Testis (tissue), 2 donors: ENCODE measurements at regions not wholly inside any gene's neighbourhood (a gene's known extent, or its start where the extent isn't known, plus 50 kb on each side); places are given as distances from the start of the nearest gene placed in this dataset.

Experiments used
- POLR2A ChIP-seq: fragments of 450-650 bp; IDR thresholded peaks from one replicate; pipeline ENCODE4 v1.6.1; 2017; ENCODE audit warnings: antibody characterized with exemption, mild to moderate bottlenecking, moderate library complexity
- TF ChIP-seq, protein P1 (sequence below), 3 experiments: fragments of 450-650 bp in 2 of 3; fragments of 200-600 bp in 1 of 3; sonication (generic) in 1 of 3; IDR thresholded peaks; one replicate each; pipeline ENCODE4 v1.5.1; 2016 to 2019; ENCODE audit warnings: antibody characterized with exemption in 3 of 3, mild to moderate bottlenecking in 2 of 3, moderate library complexity in 1 of 3

DNA sequence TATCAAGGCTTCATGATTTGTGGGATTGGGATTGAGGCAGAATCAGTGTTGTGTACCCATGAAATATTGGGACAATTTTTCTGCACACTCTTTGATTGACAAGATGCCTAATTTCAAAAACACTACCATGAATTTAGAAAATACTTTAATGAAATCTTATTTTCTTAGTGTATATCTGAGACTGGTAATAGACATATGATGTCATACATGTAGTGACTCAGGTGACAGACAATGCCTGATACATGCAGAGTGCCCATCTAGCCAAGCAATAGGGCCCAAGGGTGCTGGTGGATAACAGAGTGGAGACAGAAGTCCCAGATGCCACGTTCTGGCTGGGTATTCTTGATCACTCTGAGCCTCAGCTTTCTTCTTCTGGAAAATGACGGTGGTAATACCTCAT is 279.6 kb upstream of the ARID1B start:
- TF ChIP-seq, protein P1, sequence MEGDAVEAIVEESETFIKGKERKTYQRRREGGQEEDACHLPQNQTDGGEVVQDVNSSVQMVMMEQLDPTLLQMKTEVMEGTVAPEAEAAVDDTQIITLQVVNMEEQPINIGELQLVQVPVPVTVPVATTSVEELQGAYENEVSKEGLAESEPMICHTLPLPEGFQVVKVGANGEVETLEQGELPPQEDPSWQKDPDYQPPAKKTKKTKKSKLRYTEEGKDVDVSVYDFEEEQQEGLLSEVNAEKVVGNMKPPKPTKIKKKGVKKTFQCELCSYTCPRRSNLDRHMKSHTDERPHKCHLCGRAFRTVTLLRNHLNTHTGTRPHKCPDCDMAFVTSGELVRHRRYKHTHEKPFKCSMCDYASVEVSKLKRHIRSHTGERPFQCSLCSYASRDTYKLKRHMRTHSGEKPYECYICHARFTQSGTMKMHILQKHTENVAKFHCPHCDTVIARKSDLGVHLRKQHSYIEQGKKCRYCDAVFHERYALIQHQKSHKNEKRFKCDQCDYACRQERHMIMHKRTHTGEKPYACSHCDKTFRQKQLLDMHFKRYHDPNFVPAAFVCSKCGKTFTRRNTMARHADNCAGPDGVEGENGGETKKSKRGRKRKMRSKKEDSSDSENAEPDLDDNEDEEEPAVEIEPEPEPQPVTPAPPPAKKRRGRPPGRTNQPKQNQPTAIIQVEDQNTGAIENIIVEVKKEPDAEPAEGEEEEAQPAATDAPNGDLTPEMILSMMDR (IDR thresholded peaks at IDR 0.05), result no peak
- TF ChIP-seq POLR2A, result no peak
